ENCODE measurements at regions not wholly inside any gene's neighbourhood (a gene's known extent, or its start where the extent isn't known, plus 50 kb on each side); places are given as distances from the start of the nearest gene placed in this dataset.

DNA sequence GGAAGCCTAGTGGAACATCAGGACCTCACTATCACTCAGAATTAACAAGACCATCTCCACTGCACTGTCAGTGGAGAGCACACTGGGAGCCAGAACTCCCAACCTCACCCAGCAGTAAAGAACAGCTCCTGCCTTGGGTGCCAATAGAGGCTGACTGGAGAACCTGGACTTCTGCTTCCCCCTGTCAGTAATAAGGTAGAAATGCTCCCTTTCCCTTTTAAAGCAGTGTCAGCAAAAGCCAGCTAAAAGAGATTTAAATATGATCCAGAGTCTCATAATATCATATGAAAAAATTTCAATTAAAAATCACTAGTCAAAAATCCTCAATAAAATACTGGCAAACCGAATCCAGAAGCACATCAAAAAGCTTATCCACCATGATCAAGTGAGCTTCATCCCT, 82.8 kb downstream of the SPATA19 start:
- TF ChIP-seq, protein P1, sequence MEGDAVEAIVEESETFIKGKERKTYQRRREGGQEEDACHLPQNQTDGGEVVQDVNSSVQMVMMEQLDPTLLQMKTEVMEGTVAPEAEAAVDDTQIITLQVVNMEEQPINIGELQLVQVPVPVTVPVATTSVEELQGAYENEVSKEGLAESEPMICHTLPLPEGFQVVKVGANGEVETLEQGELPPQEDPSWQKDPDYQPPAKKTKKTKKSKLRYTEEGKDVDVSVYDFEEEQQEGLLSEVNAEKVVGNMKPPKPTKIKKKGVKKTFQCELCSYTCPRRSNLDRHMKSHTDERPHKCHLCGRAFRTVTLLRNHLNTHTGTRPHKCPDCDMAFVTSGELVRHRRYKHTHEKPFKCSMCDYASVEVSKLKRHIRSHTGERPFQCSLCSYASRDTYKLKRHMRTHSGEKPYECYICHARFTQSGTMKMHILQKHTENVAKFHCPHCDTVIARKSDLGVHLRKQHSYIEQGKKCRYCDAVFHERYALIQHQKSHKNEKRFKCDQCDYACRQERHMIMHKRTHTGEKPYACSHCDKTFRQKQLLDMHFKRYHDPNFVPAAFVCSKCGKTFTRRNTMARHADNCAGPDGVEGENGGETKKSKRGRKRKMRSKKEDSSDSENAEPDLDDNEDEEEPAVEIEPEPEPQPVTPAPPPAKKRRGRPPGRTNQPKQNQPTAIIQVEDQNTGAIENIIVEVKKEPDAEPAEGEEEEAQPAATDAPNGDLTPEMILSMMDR (CRISPR knock-in tag; IDR thresholded peaks at IDR 0.05): no peak
- TF ChIP-seq POLR2AphosphoS5 (IDR thresholded peaks at IDR 0.05; ENCODE audit: low read depth, low read length): no peak
- TF ChIP-seq ZNF235 (CRISPR knock-in tag; IDR thresholded peaks at IDR 0.05; ENCODE audit: borderline replicate concordance): no peak
- TF ChIP-seq POLR2A (IDR thresholded peaks at IDR 0.05; ENCODE audit: insufficient read depth in 1 of 2, low read depth in 2 of 2, low read length in 2 of 2): no peak
- TF ChIP-seq KDM5A (IDR thresholded peaks at IDR 0.05; ENCODE audit: borderline replicate concordance, low read length): no peak
- no peak for TF ChIP-seq HDAC6 (IDR thresholded peaks at IDR 0.05; ENCODE audit: low read depth, low read length)
- TF ChIP-seq, protein P2, sequence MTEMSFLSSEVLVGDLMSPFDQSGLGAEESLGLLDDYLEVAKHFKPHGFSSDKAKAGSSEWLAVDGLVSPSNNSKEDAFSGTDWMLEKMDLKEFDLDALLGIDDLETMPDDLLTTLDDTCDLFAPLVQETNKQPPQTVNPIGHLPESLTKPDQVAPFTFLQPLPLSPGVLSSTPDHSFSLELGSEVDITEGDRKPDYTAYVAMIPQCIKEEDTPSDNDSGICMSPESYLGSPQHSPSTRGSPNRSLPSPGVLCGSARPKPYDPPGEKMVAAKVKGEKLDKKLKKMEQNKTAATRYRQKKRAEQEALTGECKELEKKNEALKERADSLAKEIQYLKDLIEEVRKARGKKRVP (CRISPR knock-in tag; IDR thresholded peaks at IDR 0.05): no peak
- no peak for TF ChIP-seq RAD21 (CRISPR knock-in tag; IDR thresholded peaks at IDR 0.05)
- TF ChIP-seq EP300 (IDR thresholded peaks at IDR 0.05; ENCODE audit: low read depth in 2 of 2, low read length in 2 of 2): no peak
- no peak for TF ChIP-seq EP300 (CRISPR knock-in tag; IDR thresholded peaks at IDR 0.05; ENCODE audit: borderline replicate concordance)
- no peak for TF ChIP-seq RFX1 (IDR thresholded peaks at IDR 0.05)
